ENCODE measurements at regions not wholly inside any gene's neighbourhood (a gene's known extent, or its start where the extent isn't known, plus 50 kb on each side); places are given as distances from the start of the nearest gene placed in this dataset.

DNA sequence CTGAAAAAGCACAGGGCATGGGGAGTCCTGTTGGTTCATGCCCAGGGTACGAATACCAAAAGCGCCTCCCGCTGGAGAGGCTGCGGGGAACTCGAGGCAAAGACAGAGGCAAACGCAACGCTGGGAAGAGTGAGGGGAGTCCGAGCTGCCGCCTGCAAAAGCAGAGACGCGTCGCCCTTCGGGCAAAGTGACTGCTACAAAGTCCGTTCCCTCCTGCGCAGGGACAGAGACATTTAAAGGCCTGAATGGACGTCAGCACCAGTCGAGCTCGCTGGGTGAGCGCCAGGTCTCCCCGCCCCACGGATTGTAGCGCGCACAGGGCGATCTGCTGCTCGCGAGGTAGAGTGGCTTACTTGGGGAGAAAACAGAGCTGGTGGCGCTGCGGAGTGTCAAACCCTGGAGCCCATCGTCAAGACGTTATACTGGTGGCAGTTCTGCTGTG is 732.8 kb downstream of the ZWINT start:
- TF ChIP-seq FOXM1 (IDR thresholded peaks at IDR 0.05; ENCODE audit: borderline replicate concordance) (no peak), ZNF384 (IDR thresholded peaks at IDR 0.05) (no peak), CTBP1 (IDR thresholded peaks at IDR 0.05; ENCODE audit: borderline replicate concordance) (no peak), SUZ12 (IDR thresholded peaks at IDR 0.05) (no peak), LEF1 (IDR thresholded peaks at IDR 0.05; ENCODE audit: borderline replicate concordance) (no peak)
